DMS 273 (cell line): ENCODE measurements at regions not wholly inside any gene's neighbourhood (a gene's known extent, or its start where the extent isn't known, plus 50 kb on each side); places are given as distances from the start of the nearest gene placed in this dataset.

ENCODE experiments used
- DNase-seq: peaks from one replicate; lab custom pipeline; 2025; ENCODE audit not compliant: unreplicated experiment; lab: John Stamatoyannopoulos, UW

DNA sequence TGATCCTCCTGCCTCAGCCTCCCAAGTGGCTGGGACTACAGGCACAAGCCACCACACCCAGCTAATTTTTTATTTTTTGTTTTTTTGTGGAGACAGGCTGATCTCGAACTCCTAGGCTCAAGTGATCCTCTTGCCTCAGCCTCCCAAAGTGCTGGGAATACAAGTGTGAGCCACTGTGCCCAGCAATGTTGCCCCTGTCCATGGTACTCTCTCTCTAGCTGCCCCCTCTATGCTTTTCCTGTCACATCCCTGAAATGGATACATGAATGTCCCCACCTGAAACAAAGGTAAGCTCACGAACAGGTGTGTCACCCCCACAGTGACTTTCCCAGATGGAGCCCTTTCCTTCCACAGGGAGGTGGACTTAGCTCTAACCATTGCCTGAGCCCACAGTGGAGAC lies 141.1 kb upstream of the MGMT start:
- DNase-seq = no peak

DNA sequence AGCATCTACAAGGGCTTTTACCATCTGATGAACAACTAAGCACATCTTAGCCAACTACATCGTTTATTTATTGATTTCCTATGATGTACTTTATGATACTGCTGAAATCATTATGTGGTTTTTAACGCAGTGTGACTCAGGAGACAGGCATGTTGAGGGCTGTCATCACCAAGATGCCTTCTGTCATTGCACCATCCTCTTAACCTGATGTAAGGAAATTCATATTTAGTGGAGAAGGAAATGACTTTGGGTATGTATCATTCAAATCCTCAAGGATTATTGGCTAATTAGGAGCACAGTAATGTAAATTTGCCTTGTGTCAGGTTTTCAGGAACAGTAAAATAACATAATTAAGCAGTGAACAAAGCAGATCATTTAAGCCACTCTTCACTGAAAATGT lies 138.5 kb upstream of the MGMT start:
- DNase-seq = no peak

DNA sequence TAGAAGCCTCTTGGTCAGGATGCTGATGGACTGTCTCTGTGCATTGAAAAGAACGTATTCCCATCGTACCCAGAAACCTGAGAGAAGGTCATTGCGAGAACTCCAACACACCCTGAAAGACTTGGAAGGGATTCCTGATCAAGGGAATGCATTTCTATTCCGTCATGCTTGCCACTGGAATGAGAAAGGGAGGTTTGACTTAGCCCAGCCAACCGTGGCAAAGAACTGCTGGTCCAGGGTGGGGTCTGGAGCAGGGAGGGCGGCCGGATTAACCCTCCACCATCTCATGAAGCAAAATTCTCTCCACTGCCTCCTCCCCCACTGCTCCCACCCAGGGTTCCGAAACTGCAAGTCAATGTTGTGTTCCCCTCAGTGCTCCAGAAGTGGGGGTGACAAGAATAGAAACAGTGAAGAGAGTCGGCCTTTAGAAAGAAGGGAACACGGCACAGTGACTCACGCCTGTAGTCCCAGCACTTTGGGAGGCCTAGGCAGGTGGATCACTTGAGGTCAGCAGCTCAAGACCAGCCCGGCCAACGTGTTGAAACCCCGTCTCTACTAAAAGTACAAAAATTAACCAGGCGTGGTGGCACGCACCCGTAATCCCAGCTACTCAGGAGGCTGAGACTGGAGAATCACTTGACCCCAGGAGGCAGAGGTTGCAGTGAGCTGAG lies 137.5 kb upstream of the MGMT start:
- DNase-seq = no peak

DNA sequence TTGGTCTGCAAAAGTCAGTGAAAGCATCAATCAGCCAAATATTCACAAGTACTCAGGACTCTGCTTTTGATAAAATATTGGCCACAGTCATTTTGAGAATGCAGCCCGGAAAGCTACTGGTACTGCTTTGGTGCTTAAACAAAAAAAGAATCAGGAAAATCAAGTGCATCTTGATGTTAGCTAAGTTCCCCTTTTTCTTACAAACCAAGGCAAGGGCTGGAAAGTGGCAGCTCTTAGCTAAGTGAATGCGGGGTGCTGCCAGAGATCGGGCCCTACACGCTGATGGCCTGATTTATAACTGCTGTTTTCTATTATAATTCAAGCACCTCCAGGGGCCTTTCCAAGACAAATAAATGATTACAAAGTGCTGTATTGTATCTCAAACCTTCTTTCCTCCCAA lies 136.8 kb upstream of the MGMT start:
- no peak for DNase-seq

GRCh38 chr10:129331207-129331838 lies 135.7 kb upstream of the MGMT start:
- peak; percentile 9 for DNase-seq

- no peak for DNase-seq
These were observed 135.2 kb upstream of the MGMT start for GRCh38 chr10:129331839-129332220.

DNA sequence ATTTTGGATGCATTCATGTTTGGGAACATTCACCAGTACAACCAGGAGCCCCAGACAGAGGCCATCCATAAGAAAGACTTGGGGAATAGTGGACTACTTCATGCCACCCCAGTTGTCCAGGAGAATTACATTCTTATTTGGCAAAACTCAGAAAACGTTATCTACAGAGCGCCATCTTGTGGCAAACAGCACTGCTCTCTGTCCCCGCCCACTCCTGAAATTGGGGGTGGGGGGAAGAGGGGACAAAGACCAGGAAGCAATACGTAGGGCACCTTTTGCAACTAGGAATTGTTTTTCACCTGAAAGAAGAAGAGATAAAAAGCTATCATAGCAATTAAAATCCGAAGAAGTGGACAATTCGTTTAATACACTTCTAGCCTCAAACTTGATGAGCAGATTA lies 134.6 kb upstream of the MGMT start:
- DNase-seq = peak; percentile 37

DNA sequence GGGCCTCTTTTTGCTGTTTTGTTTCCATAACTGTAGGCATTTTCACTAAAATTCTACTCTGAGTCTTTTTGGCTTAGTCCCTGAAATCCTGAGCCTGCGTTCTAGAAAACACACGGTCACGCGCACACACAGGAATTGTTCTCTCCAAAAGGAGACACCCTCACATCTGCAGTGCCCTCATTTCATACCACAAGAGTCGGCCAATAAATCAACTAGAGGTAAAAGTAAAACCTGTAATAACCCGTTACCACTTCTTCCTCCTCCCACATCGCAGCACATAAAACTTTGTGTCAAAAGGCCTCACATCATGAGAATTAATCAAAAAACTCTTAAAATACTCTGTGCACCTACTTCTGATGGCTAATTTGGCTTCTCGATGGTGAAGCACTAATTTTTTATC lies 133.3 kb upstream of the MGMT start:
- DNase-seq = no peak

GRCh38 chr10:129334266-129334665 lies 132.8 kb upstream of the MGMT start:
- no peak for DNase-seq

DNA sequence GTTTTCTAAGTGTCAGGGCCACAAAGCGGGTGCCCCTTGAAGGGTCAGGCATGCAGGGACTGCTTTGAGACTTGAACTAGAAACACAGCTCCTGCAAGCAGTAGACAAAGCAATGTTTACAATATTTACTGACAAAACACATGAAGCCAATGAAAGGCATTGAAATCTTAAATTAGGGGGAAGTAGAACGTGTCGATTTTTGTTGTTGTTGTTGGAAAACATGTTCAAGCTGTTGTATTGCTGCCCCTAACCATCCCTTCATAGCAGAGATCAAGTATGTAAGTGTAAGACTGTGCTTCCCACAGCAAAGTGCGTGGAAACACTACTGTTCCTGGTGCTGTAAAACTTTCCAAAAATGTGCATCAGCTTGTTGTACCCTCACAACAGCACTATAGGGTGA lies 131.6 kb upstream of the MGMT start:
- DNase-seq = no peak

- no peak for DNase-seq
These were observed 131.1 kb upstream of the MGMT start for GRCh38 chr10:129335942-129336341.

GRCh38 chr10:129339191-129339590 lies 127.8 kb upstream of the MGMT start:
- no peak for DNase-seq

- no peak for DNase-seq
These were observed 127.2 kb upstream of the MGMT start for GRCh38 chr10:129339841-129340240.

- DNase-seq = no peak
These were observed 126.0 kb upstream of the MGMT start for GRCh38 chr10:129341087-129341486.

GRCh38 chr10:129342385-129342784 lies 124.7 kb upstream of the MGMT start:
- DNase-seq = no peak

- DNase-seq = no peak
These were observed 123.9 kb upstream of the MGMT start for GRCh38 chr10:129343141-129343540.

- no peak for DNase-seq
These were observed 122.9 kb upstream of the MGMT start for GRCh38 chr10:129344103-129344502.

DNA sequence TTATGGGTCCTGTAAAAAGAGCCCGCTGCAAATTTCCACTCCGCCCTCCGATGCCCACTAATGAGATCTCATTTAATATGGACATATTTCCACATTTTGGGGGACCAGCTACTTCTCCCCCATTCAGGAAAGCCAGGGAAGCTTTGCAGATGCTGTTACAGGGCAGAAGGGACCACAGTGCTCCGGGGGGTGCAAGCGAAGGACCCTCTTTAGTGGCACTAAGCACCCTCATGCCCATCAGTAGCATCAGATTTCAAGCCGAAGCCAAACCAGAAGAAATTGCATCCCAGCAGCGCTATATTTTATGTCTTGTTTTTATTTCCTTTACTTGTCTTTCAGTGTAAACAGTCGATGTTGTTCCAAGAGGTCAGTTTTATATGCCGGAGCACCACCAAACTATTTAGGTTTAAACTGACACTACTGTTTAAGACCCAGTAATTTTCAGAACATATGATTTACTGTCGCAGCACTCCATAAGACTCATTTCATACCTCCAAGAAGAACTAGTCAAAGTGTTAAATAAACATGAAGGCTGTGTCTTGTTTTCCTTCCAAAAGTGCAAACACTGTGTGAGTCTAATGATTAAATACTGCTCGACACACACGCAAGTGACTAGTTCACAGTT lies 122.2 kb upstream of the MGMT start:
- no peak for DNase-seq

- DNase-seq = no peak
These were observed 121.3 kb upstream of the MGMT start for GRCh38 chr10:129345763-129346162.

- DNase-seq = no peak
These were observed 116.4 kb upstream of the MGMT start for GRCh38 chr10:129350690-129351089.

GRCh38 chr10:129353101-129353500 lies 113.9 kb upstream of the MGMT start:
- DNase-seq = no peak

DNA sequence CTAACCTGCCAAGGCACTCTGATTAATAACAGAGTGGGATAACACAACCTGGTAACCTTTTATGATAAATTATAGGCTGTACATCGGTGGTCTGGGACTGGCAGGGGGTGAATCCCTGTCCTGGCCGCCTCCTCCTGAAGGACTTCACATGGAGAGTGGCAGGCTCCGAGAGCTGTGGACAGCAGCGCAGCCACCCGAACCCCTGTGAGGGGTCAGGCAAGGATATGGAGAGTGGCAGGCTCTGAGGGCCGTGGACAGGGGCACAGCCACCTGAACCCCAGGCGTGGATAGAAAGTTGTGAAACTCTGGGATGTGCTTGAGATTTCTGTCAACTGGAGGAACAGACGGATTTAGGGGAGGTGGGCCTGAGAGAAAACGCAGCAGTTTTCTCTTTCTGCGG lies 107.0 kb upstream of the MGMT start:
- DNase-seq = no peak
